Astrocyte of the hippocampus (primary cell): ENCODE measurements at regions not wholly inside any gene's neighbourhood (a gene's known extent, or its start where the extent isn't known, plus 50 kb on each side); places are given as distances from the start of the nearest gene placed in this dataset.
"Not testable (repeated sequence)": the region's sequence is repeated elsewhere in the genome, so short reads cannot be mapped to it uniquely, and the experiment has no call there.

ENCODE experiments used
- DNase-seq: peaks from one replicate; pipeline ENCODE4 v3.0.0; 2011; ENCODE audit warnings: low read depth, low spot score

DNA sequence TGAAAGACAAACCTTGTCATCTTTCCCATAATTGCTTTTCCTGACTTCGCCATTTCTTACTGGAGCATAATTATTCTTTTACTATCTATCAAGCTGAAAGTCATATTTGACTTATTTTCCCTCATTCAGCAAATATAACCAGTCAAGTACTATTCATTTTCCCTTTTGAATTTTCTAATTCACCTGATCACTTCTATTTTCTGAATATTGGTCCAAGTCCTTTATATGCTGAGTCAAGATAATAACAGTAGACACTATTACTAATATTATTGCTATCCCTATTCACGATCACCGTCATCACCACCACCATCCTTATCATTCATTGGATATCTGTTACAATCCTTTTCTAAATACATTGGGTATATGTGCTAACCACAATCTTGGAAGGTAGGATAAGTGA, 728.0 kb downstream of the NOVA1 start:
- no peak for DNase-seq

DNA sequence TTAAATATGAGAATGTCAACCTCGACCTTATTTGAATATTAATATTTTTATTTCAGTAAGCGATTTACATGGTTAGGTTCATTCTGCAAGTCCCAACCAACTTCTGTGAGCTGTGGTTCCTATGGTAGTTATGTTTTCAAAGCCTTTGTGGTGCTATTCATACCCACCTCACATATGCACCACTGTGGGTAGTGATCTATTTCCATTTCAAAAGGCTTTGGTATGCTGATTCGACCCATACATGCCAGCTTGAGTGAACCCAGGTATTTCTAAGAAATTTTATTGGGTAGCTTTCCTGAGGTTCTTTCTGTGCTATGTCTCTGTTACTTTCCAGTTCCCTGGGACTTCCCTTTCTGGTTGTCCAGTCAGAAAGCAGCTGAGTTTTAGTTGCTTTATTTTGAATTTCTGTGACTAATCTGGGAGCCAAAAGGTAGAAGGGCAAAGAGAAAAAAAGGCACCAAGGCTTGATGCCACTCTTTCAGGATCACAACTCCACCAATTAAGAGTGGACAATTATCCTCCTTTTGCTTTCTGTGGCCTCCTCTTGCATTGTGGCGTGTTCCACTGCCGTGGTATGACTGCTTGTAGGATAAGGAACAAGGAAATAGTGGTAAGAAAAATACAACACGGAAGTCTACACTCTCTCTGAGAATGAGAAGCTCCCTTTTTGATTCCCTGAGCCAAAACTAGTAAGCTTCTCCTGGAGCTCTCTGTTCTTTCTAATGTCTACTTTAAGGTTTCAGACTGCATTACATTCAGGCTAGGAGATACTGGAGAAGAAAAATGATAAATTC, 729.1 kb downstream of the NOVA1 start:
- DNase-seq, result no peak

DNA sequence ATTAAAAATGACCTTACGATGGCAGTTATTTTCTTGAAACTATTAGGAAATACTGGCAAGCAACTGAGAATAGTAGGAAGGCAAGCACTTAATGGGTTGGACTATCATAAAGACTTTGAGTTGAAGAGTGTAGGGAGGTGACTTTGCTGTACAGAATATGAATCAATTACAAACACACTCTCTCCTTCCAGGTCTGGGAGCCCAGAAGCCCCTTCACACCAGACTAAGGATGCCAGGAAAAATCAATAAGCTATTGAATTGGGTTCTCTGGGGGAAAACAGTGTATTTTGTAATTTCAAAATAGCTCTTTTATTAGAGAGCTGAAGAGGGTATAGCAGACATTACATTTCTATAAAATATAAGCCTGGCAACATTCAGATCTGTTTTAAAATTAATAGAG, 736.4 kb downstream of the NOVA1 start:
- DNase-seq, result no peak

GRCh38 chr14:25848601-25849000, 749.2 kb downstream of the NOVA1 start:
- DNase-seq, result no peak

GRCh38 chr14:25846246-25846645, 751.6 kb downstream of the NOVA1 start:
- no peak for DNase-seq

- DNase-seq, result no peak
These were observed 754.1 kb downstream of the NOVA1 start for GRCh38 chr14:25843481-25844470.

GRCh38 chr14:25841226-25841625, 756.6 kb downstream of the NOVA1 start:
- DNase-seq, result peak; percentile 16

- peak; percentile 11 for DNase-seq
These were observed 760.3 kb downstream of the NOVA1 start for GRCh38 chr14:25837551-25837965.

- no peak for DNase-seq
These were observed 761.2 kb downstream of the NOVA1 start for GRCh38 chr14:25836636-25837035.

DNA sequence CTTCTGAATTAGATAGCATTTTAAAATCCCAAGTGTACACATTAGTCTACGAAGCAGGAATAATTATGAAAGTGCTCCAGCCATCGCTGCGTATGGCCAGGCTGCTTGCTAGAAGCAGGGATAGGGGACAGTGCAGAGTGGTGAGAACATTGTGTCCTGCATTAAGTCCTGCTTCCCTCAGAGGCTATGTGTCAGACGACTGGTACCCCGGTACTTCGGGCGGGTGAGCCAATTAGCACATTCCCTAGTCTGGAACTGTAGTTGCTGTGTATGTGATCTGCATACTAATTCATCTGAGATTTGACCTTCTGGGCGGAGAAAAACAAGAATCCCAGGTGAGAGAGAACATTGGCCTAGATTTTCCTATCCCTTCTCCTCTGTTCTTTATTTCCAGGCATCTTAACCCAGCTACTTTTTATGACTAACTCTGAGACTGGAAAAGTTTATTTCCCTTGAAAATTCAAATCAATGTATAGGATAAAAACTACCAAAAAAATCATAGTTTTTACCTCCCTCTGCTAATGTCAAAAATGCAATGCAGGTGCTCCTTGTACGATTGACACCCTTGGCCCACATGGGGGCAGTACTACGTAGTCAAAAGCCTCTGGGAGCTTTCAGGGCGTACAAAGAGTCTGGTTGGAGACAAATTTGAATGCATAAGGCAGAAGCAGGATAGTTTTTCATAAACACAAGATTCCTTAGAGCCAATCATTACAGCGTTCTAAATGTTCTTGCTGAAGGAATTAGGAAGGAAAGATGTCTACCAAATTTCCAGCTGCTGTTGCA, 764.3 kb downstream of the NOVA1 start:
- peak; percentile 76 for DNase-seq

- no peak for DNase-seq
These were observed 765.2 kb downstream of the NOVA1 start for GRCh38 chr14:25832585-25832984.

GRCh38 chr14:25828562-25828961, 769.3 kb downstream of the NOVA1 start:
- no peak for DNase-seq

DNA sequence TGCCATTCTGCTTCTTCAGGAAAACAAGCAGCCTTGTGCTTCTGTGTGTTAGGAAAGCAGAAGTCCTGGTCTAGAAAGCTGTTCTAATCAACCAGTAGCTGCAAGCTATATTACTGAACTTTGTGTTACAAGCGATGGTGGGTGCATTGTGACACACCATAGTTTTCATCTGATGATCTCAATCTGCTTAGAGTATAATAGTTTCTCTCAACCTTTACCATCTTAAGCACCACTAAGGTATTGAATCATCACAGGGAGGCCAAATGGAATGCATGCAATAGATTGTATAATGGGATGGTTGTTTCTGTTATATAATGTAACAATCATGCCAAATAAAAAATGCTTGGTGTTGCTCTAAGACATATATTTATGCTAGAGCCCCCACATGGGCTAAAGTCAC, 771.7 kb downstream of the NOVA1 start:
- DNase-seq, result no peak

DNA sequence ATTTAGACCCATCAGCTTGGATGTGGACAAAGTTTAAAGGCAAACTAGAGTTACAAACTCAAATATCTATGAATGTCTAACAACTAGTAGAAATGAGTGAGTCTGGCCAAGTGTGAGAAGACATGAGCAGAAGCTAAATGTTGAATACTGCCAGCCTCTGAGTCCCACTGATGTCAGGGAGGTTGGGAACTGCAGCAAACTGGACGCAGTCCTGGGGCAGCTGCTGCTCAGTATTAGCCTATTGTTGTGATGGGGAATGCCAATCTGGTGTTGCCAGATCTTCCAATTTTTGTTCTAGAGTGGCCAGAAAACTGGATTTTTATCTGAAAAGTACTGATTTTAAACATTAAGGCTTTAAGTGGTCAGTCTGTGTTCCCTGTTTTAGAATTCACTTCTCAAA, 770.4 kb upstream of the STXBP6 start:
- DNase-seq, result no peak

DNA sequence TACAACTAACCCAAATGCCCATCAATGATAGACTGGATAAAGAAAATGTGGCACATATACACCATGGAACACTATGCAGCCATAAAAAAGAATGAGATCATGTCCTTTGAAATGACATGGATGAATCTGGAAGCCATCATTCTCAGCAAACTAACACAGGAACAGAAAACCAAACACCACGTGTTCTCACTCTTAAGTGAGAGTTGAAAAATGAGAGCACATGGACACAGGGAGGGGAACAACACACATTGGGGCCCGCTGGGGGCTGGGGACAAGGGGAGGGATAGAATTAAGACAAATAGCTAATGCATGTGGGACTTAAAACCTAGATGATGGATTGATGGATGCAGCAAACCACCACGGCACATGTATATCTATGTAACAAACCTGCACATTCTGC, 764.7 kb upstream of the STXBP6 start:
- DNase-seq, result not testable (repeated sequence)

DNA sequence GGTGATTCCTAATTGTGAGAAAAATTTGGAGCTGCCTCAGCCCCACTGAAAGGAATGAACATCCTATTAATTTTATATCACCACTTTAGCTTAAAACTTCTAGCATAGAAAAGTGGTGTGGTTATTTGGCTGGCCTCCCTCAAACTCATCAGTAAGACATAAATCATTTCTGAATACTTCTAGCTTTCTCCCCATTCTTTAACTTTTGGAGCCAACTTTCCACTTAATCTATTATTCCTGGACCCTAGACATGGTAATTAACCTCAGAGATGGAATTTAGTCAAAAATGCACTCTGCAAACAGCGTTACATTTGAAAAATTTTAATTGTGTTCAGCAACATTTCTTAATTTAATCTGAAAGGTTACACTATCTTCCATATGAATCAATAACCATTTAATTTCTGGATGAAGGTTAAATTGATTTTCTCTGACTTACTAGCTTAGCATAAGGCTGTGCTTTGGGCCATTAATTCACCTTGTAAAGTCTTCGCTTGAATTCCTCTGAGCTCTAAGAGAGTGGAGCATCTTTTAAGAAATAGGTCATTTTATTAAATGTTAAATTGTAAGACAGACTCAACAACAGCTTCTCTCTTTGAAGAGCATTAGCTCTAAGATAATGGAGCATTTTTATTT, 753.6 kb upstream of the STXBP6 start:
- DNase-seq, result no peak

- DNase-seq, result no peak
These were observed 750.9 kb upstream of the STXBP6 start for GRCh38 chr14:25800841-25801240.

DNA sequence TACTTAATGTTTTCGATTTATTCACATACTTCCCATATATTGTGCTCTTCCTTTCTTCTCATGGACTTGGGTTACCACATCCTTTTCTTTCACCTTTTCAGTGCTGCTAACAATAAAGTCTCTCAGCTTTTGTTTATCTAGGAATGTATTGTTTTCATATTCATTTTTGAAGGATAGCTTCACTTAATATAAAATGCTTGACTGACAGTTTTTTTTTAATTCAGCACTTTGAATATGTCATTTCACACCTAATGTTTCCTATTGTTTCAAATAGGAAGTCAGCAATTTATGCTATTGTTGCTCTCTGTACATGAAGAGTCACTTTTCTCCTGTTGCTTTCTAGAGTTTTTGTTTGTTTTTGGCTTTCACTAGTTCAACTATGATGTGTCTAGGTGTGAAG, 738.3 kb upstream of the STXBP6 start:
- DNase-seq, result no peak

- DNase-seq, result no peak
These were observed 716.0 kb upstream of the STXBP6 start for GRCh38 chr14:25765909-25766308.

DNA sequence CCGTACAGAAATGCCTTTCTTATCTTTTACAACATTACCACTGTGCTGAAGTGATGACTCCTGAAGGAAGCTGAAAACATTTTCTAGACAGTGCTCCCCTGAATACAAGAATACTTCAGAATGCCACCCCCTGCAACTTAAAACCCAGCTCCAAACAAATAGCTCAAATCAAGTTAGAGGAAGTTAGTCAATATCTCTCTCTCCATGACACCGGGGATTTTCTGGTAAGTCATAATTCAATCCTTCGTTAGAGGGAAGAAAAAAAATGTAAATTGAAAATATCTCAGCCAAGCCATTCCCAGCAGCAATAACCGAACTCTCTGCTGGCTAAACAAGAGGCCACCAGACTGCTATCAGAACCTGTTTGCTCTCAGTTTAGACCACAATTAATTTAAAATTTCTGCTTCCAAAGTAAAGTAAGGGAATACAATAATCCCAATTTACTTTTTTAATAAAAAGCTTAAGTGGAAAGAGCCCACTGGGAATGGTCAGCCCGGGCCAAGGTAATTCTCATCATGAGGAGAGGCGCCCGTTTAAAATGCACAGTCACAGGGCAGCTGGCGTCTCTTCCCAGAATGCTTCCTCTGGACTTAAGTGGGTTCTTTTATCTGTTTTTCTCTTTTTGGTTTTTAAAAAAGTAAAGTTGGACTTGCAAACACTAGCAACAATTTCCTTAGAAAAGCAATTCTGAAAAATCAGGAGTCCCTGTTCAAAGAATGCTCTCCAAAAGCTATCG, 710.1 kb upstream of the STXBP6 start:
- DNase-seq, result no peak

- no peak for DNase-seq
These were observed 709.3 kb upstream of the STXBP6 start for GRCh38 chr14:25759256-25759655.
